NK-92 (cell line): ENCODE measurements at regions not wholly inside any gene's neighbourhood (a gene's known extent, or its start where the extent isn't known, plus 50 kb on each side); places are given as distances from the start of the nearest gene placed in this dataset.
"Not testable (repeated sequence)": the region's sequence is repeated elsewhere in the genome, so short reads cannot be mapped to it uniquely, and the experiment has no call there.

Source experiments
- DNase-seq: peaks from one replicate; lab custom pipeline; 2025; ENCODE audit not compliant: unreplicated experiment; lab: John Stamatoyannopoulos, UW

GRCh38 chr22:48412931-48413330, 1414.7 kb downstream of the BRD1 start:
- not testable (repeated sequence) for DNase-seq

GRCh38 chr22:48410536-48410935, 1417.1 kb downstream of the BRD1 start:
- no peak for DNase-seq

GRCh38 chr22:48407256-48407955, 1420.3 kb downstream of the BRD1 start:
- no peak for DNase-seq

- DNase-seq, result no peak
These were observed 1421.5 kb downstream of the BRD1 start for GRCh38 chr22:48406161-48406560.

GRCh38 chr22:48405741-48406140, 1421.9 kb downstream of the BRD1 start:
- DNase-seq, result no peak

- DNase-seq, result no peak
These were observed 1422.7 kb downstream of the BRD1 start for GRCh38 chr22:48404801-48405447.

GRCh38 chr22:48403521-48404403, 1423.9 kb downstream of the BRD1 start:
- no peak for DNase-seq

- DNase-seq, result no peak
These were observed 1425.1 kb downstream of the BRD1 start for GRCh38 chr22:48402591-48403031.

- not testable (repeated sequence) for DNase-seq
These were observed 1426.2 kb downstream of the BRD1 start for GRCh38 chr22:48401523-48401922.

- DNase-seq, result no peak
These were observed 1429.3 kb downstream of the BRD1 start for GRCh38 chr22:48398181-48398905.

- no peak for DNase-seq
These were observed 1430.0 kb downstream of the BRD1 start for GRCh38 chr22:48397531-48398180.

GRCh38 chr22:48396785-48397530, 1430.7 kb downstream of the BRD1 start:
- DNase-seq, result no peak

GRCh38 chr22:48396091-48396784, 1431.4 kb downstream of the BRD1 start:
- DNase-seq, result no peak

- DNase-seq, result no peak
These were observed 1432.5 kb downstream of the BRD1 start for GRCh38 chr22:48395201-48395600.

- DNase-seq, result no peak
These were observed 1432.9 kb downstream of the BRD1 start for GRCh38 chr22:48394787-48395186.

- DNase-seq, result no peak
These were observed 1433.8 kb downstream of the BRD1 start for GRCh38 chr22:48393885-48394284.

- DNase-seq, result no peak
These were observed 1434.7 kb downstream of the BRD1 start for GRCh38 chr22:48393041-48393370.

- no peak for DNase-seq
These were observed 1435.9 kb downstream of the BRD1 start for GRCh38 chr22:48391820-48392219.

- DNase-seq, result no peak
These were observed 1436.4 kb downstream of the BRD1 start for GRCh38 chr22:48391171-48391711.
